ENCODE measurements at regions not wholly inside any gene's neighbourhood (a gene's known extent, or its start where the extent isn't known, plus 50 kb on each side); places are given as distances from the start of the nearest gene placed in this dataset.

- no peak for TF ChIP-seq PRDM15 (CRISPR knock-in tag; IDR thresholded peaks at IDR 0.05)
- TF ChIP-seq, protein P1, sequence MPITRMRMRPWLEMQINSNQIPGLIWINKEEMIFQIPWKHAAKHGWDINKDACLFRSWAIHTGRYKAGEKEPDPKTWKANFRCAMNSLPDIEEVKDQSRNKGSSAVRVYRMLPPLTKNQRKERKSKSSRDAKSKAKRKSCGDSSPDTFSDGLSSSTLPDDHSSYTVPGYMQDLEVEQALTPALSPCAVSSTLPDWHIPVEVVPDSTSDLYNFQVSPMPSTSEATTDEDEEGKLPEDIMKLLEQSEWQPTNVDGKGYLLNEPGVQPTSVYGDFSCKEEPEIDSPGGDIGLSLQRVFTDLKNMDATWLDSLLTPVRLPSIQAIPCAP (CRISPR knock-in tag; IDR thresholded peaks at IDR 0.05), result no peak
Observed at GRCh38 chr6:3551716-3552511, 95.1 kb upstream of the SLC22A23 start.

Measured in WTC11 (cell line).